Epithelial cell of esophagus (primary cell): ENCODE measurements at regions not wholly inside any gene's neighbourhood (a gene's known extent, or its start where the extent isn't known, plus 50 kb on each side); places are given as distances from the start of the nearest gene placed in this dataset.

Experiments
- DNase-seq: peaks from one replicate; pipeline ENCODE4 v3.0.0; 2010; ENCODE audit warnings: low read depth
- H3K4me3 ChIP-seq: 2 replicates; pipeline ENCODE4 v1.5.1; 2011; ENCODE audit warnings: mild to moderate bottlenecking, low read length, control low read depth
- CTCF ChIP-seq: IDR thresholded peaks from 2 replicates; pipeline ENCODE4 v1.5.1; 2011; ENCODE audit warnings: low read depth, mild to moderate bottlenecking, low read length, control low read depth, inconsistent platforms; ENCODE audit not compliant: insufficient read depth; ENCODE audit errors: missing control alignments

GRCh38 chr10:28873540-28873939 lies 196.2 kb downstream of the BAMBI start:
- no peak for DNase-seq
- no peak for TF ChIP-seq CTCF
- no peak overlapping the region for H3K4me3 ChIP-seq

- no peak overlapping the region for H3K4me3 ChIP-seq
- DNase-seq: no peak
- no peak for TF ChIP-seq CTCF
Observed at GRCh38 chr10:28874210-28874609, 196.9 kb downstream of the BAMBI start.

- DNase-seq: no peak
- no peak for TF ChIP-seq CTCF
- H3K4me3 ChIP-seq: no peak overlapping the region
Observed at GRCh38 chr10:28875549-28876081, 198.3 kb downstream of the BAMBI start.

- TF ChIP-seq CTCF: no peak
- H3K4me3 ChIP-seq: no peak overlapping the region
- no peak for DNase-seq
Observed at GRCh38 chr10:28878236-28878970, 201.1 kb downstream of the BAMBI start.

GRCh38 chr10:28879246-28879645 lies 201.9 kb downstream of the BAMBI start:
- no peak for DNase-seq
- H3K4me3 ChIP-seq: no peak overlapping the region

GRCh38 chr10:28879875-28880682 lies 202.8 kb downstream of the BAMBI start:
- no peak for TF ChIP-seq CTCF
- no peak overlapping the region for H3K4me3 ChIP-seq
- no peak for DNase-seq

More at GRCh38 chr10:28879246-28879645, 201.9 kb downstream of the BAMBI start:
- TF ChIP-seq CTCF: no peak
